AG09309 (cell line): ENCODE measurements at regions not wholly inside any gene's neighbourhood (a gene's known extent, or its start where the extent isn't known, plus 50 kb on each side); places are given as distances from the start of the nearest gene placed in this dataset.

ENCODE experiments used
- DNase-seq: peaks from one replicate; pipeline ENCODE4 v3.0.0-alpha.2; 2010; ENCODE audit warnings: low read depth
- H3K4me3 ChIP-seq: 2 replicates; pipeline ENCODE4 v1.5.1; 2011; ENCODE audit warnings: mild to moderate bottlenecking, low read depth, low read length, moderate library complexity; ENCODE audit not compliant: control insufficient read depth
- TF ChIP-seq, protein P1 (sequence below): IDR thresholded peaks from 2 replicates; pipeline ENCODE4 v1.5.1; 2011; ENCODE audit warnings: mild to moderate bottlenecking, low read depth, low read length, inconsistent platforms; ENCODE audit not compliant: insufficient read depth, control insufficient read depth; ENCODE audit errors: missing control alignments

DNA sequence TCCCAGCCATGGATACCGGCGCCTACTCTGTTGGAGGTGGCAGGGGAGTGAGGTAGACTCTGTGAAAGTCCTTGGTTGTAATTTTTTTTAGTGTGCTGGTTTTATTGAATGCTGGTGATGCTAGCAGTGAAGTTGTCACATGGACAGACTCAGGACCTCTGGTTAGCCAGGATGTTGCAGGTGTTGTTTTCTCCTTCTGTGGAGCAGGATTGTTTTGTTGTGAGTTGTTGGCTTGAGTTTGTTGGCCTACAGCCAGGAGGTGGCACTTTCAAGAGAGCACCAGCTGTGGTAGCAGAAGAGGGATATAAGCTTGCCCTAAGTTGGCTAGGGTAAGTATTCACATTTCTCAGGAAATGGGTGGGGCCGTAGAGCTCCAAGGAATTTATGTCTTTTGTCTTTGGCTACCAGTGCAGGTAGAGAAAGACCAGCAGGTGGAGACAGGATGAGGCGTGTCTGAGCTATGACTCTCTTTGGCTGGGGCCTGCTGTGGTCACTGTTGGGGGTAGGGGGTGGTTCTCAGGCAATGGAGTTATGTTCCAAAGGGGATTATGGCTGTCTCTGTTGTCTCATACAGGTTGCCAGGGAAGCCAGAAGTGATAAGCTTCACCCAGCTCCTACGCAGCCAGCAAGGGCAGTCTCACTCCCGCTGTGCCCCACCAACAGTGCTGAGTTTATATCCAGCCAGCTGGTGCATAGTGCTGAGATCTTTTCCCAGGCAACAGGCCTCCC lies 248.7 kb downstream of the TAF11L14 start:
- no peak overlapping the region for H3K4me3 ChIP-seq
- DNase-seq, result no peak
- TF ChIP-seq, protein P1, sequence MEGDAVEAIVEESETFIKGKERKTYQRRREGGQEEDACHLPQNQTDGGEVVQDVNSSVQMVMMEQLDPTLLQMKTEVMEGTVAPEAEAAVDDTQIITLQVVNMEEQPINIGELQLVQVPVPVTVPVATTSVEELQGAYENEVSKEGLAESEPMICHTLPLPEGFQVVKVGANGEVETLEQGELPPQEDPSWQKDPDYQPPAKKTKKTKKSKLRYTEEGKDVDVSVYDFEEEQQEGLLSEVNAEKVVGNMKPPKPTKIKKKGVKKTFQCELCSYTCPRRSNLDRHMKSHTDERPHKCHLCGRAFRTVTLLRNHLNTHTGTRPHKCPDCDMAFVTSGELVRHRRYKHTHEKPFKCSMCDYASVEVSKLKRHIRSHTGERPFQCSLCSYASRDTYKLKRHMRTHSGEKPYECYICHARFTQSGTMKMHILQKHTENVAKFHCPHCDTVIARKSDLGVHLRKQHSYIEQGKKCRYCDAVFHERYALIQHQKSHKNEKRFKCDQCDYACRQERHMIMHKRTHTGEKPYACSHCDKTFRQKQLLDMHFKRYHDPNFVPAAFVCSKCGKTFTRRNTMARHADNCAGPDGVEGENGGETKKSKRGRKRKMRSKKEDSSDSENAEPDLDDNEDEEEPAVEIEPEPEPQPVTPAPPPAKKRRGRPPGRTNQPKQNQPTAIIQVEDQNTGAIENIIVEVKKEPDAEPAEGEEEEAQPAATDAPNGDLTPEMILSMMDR, result no peak

DNA sequence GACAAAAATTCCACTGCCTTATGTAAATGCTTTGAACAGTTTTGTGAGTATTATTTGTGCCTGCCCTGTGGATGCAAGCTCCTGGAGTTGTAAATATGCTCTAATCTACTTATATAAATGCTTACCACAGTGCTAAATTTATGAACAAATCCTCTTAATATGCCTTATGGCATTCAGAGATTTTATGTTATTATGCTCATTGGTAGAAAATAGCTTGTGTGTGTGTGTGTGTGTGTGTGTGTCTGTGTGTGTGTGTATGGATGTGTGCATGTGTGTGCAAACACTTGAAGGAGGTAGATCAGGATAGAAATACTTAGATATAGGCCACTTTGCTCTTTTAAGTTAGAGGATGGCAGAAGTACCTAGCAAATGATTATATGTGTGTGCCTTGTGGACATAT lies 253.9 kb downstream of the TAF11L14 start:
- H3K4me3 ChIP-seq, result no peak overlapping the region

DNA sequence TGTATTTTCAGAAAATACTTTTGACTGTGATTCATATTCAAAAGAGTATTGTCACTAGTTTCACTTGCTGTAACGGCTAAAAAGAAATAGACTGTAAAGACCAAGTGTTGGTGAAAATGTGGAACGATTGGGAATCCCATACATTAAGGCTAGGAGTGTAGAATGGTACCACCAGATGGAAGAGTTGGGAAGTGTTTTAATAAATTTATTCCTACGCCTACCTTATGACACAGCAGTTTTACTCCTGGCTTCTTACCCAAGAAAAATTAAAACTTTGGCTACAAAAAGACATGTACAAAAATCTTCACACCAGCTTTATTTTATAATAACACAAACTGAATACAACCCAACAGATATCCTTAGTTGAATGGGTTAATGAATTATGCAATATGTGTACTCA lies 256.2 kb downstream of the TAF11L14 start:
- TF ChIP-seq, protein P1, result no peak
- H3K4me3 ChIP-seq, result no peak overlapping the region
- DNase-seq, result no peak

More for the DNA sequence above, 253.9 kb downstream of the TAF11L14 start:
- no peak for DNase-seq
- TF ChIP-seq, protein P1, result no peak

DNA sequence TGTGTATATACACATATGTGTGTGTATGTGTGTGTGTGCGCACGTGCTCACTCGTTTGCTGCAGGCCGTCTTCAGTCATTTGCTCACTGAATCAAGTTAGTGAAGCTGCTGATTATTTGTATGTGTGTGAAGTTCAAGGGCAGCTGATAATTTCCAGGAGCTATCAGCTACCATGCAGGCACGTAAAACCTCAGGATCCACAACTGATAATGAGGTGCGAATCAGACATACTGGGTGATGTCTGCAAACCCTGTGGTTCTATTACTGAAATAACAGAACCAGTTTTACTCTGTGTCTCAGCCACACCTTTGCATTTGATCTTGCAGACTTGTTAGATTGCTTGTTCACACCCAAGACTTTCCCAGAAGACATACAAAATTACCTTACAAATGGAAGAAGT lies 257.6 kb downstream of the TAF11L14 start:
- no peak for DNase-seq
- TF ChIP-seq, protein P1, result no peak
- H3K4me3 ChIP-seq, result no peak overlapping the region

DNA sequence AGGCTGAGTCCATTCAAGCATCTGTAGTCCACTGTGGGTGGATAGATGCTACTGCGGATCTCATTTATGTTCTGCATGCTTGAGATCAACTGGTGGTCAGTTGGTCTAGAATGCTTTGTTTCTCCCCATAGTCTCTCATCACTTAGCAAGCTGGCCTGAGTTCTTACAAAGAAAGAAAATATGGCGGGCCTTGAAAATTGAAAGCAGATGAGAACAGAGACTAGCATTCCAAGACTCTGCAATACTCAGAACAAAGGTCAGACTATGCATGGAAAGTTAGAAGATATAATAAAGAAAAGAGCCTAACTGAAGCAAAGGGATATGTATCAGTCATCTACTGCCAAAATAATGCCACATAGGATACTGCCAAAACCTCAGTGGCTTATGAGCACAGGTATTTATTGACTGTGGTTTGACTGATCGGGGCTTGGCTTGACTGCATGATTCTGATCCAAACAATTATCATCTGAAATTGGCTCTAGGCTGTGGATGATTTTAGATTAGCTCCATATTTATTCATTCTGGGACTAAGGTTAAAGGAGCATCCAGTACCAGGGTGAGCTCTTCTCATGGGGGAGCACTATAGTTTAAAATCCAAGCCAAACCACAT lies 258.9 kb downstream of the TAF11L14 start:
- H3K4me3 ChIP-seq, result no peak overlapping the region
- DNase-seq, result no peak

DNA sequence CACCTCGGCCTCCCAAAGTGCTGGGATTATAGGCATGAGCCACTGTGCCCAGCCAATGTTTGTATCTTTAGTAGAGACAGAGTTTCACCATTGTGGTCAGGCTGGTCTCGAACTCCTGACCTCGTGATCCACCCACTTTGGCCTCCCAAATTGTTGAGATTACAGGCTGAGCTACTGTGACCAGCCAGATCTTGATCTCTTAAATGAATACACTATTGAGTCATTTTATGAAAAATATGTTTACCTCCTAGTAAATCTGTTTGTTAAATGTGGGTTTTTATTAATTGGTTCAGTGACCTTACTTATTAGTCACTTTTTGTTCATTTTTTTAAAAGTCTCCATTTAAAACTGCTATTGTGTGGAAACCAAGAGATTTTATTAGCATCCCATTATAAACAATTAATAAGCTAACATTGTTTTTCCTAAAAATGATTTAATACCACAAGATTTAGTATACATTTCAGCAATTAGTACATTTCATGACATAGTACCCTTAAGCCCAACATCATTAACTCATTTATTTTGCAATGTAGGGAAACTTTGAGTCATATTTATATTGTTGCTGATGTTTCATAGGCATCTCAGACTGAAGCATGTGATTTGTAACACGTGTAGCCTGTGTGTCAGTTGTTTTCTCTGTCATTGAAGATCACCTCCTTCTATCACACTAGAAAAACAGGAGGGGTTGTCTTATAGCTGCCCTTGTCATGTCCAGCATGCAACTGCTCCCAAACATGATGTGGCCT lies 261.2 kb downstream of the TAF11L14 start:
- no peak overlapping the region for H3K4me3 ChIP-seq
- no peak for DNase-seq
- TF ChIP-seq, protein P1, result no peak

More for the DNA sequence above, 258.9 kb downstream of the TAF11L14 start:
- TF ChIP-seq, protein P1, result no peak
